ENCODE measurements at regions not wholly inside any gene's neighbourhood (a gene's known extent, or its start where the extent isn't known, plus 50 kb on each side); places are given as distances from the start of the nearest gene placed in this dataset.

GRCh38 chr14:29264865-29265264 is 498.3 kb downstream of the FOXG1 start:
- Mint-ChIP-seq H3K9me3 (no peaks in the 10 kb centered on the region), H3K4me3 (no peak overlapping the region), H3K27ac (no peak overlapping the region), H3K27me3 (ENCODE audit: low read depth) (no peaks in the 10 kb centered on the region), H3K4me1 (0 out of 4 replicates have a peak, but pooled peaks cover 0 to 3% of the 10 kb centered on the region in 2 experiments), H3K36me3 (ENCODE audit: insufficient read depth in 1 of 3, low read depth in 3 of 3) (peaks cover 0 to 16% (median 0%) of the 10 kb centered on the region in 3 experiments; a peak in 2 of 7 replicates)
- no peak for DNase-seq
- no peaks in the 10 kb centered on the region for H3K23me2 ChIP-seq (ENCODE audit: insufficient read length, low read depth, low read length, poor library complexity, severe bottlenecking)
- H2BK15ac ChIP-seq (ENCODE audit: low read depth, low read length) = no peak overlapping the region
- no peak overlapping the region for H2BK5ac ChIP-seq (ENCODE audit: insufficient read length, low read length)
- no peak overlapping the region for H3K56ac ChIP-seq (ENCODE audit: insufficient read length, low read depth, low read length)
- H4K8ac ChIP-seq (replicated peaks; ENCODE audit: insufficient read length, low read depth, low read length) = no peak overlapping the region
- no peak overlapping the region for H3K9ac ChIP-seq (ENCODE audit: extremely low read depth, insufficient read length, low read length)
- H2BK120ac ChIP-seq (ENCODE audit: low read depth, low read length, poor library complexity, severe bottlenecking) = no peak overlapping the region
- H3K27ac ChIP-seq (ENCODE audit: insufficient read length, low read depth, low read length) = no peak overlapping the region
- TF ChIP-seq CTCF (conservative IDR thresholded peaks at IDR 0.05) = no peak
- no peaks in the 10 kb centered on the region for H3K79me1 ChIP-seq (ENCODE audit: insufficient read depth, low read depth, low read length, poor library complexity, severe bottlenecking)
- no peaks in the 10 kb centered on the region for H3K9me3 ChIP-seq (ENCODE audit: control insufficient read depth, low read depth, low read length)
- H4K91ac ChIP-seq (ENCODE audit: insufficient read length, low read depth, low read length) = no peak overlapping the region
- H4K5ac ChIP-seq (ENCODE audit: insufficient read length, low read depth, low read length) = no peak overlapping the region
- H3K4me2 ChIP-seq (ENCODE audit: insufficient read depth, insufficient read length, low read length) = no peak overlapping the region
- H2AK5ac ChIP-seq (ENCODE audit: insufficient read length, low read length) = no peak overlapping the region
- H3K23ac ChIP-seq (ENCODE audit: insufficient read length, low read depth, low read length) = no peak overlapping the region
- H2AFZ ChIP-seq (ENCODE audit: low read length) = no peak overlapping the region
- no peak overlapping the region for H3K4ac ChIP-seq (ENCODE audit: low read depth, low read length)
- H2BK12ac ChIP-seq (ENCODE audit: insufficient read length, low read depth, low read length) = no peak overlapping the region
- no peaks in the 10 kb centered on the region for H3K27me3 ChIP-seq (ENCODE audit: insufficient read depth, low read length)
- no CpG with 5 or more reads among the region's 4 CpGs for WGBS (ENCODE audit: extremely low coverage, insufficient read length, low lambda C conversion rate)
- H3K4me1 ChIP-seq (ENCODE audit: insufficient read depth, low read length) = no peaks in the 10 kb centered on the region
- no peaks in the 10 kb centered on the region for H3K79me2 ChIP-seq (ENCODE audit: insufficient read depth, low read length)
- no peak overlapping the region for H3T11ph ChIP-seq (ENCODE audit: low read length)
- no peak overlapping the region for H3K14ac ChIP-seq (ENCODE audit: insufficient read depth, low read length)
- no peaks in the 10 kb centered on the region for H4K20me1 ChIP-seq (ENCODE audit: control insufficient read depth, insufficient read depth, insufficient read length)
- no peak overlapping the region for H3K18ac ChIP-seq (ENCODE audit: insufficient read length, low read depth, low read length)
- H2BK20ac ChIP-seq (ENCODE audit: low read depth, low read length, poor library complexity, severe bottlenecking) = no peak overlapping the region

All from H9 (cell line).